GM12878 (cell line): ENCODE measurements at regions not wholly inside any gene's neighbourhood (a gene's known extent, or its start where the extent isn't known, plus 50 kb on each side); places are given as distances from the start of the nearest gene placed in this dataset.
"Not testable (repeated sequence)": the region's sequence is repeated elsewhere in the genome, so short reads cannot be mapped to it uniquely, and the experiment has no call there.

Source experiments
- ASH2L ChIP-seq: fragments of 300-600, 200-600 bp; sonication (generic); IDR thresholded peaks from 2 replicates; pipeline ENCODE4 v1.6.1; 2017; ENCODE audit warnings: low read depth, mild to moderate bottlenecking, borderline replicate concordance
- FOS ChIP-seq: IDR thresholded peaks from 3 replicates; pipeline ENCODE4 v1.6.1; 2011; ENCODE audit warnings: borderline replicate concordance; ENCODE audit not compliant: insufficient read length; ENCODE audit errors: extremely low read depth
- HDAC2 ChIP-seq: fragments of 200-600 bp; sonication (generic); IDR thresholded peaks from 2 replicates; pipeline ENCODE4 v1.6.1; 2017
- MXI1 ChIP-seq: fragments of 150-350 bp; IDR thresholded peaks from 2 replicates; pipeline ENCODE4 v1.6.1; 2011; ENCODE audit warnings: low read depth, mild to moderate bottlenecking, inconsistent platforms, low read length, improper control_type of control experiment
- POLR2A ChIP-seq: IDR thresholded peaks from 2 replicates; pipeline ENCODE4 v1.6.1; 2011; ENCODE audit warnings: low read depth, mild to moderate bottlenecking, low read length
- USF1 ChIP-seq: IDR thresholded peaks from 2 replicates; pipeline ENCODE4 v1.6.1; 2011; ENCODE audit warnings: borderline replicate concordance, low read depth, mild to moderate bottlenecking, moderate library complexity, mixed read lengths, low read length; ENCODE audit not compliant: insufficient read depth; ENCODE audit errors: extremely low read length
- TF ChIP-seq, protein P1 (sequence below), 3 experiments: IDR thresholded peaks in 2 of 3; conservative IDR thresholded peaks in 1 of 3; 2 replicates each; pipeline ENCODE4 v1.5.1; 2011; ENCODE audit warnings: low read depth in 3 of 3, low read length in 3 of 3, mild to moderate bottlenecking in 3 of 3, control low read depth in 2 of 3, moderate library complexity in 2 of 3, inconsistent platforms in 1 of 3, mixed read lengths in 1 of 3; ENCODE audit not compliant: control insufficient read depth in 2 of 3, insufficient read depth in 1 of 3; ENCODE audit errors: extremely low read depth in 1 of 3

- TF ChIP-seq USF1, FOS, HDAC2, ASH2L, MXI1, POLR2A: not testable (repeated sequence)
- TF ChIP-seq, protein P1, sequence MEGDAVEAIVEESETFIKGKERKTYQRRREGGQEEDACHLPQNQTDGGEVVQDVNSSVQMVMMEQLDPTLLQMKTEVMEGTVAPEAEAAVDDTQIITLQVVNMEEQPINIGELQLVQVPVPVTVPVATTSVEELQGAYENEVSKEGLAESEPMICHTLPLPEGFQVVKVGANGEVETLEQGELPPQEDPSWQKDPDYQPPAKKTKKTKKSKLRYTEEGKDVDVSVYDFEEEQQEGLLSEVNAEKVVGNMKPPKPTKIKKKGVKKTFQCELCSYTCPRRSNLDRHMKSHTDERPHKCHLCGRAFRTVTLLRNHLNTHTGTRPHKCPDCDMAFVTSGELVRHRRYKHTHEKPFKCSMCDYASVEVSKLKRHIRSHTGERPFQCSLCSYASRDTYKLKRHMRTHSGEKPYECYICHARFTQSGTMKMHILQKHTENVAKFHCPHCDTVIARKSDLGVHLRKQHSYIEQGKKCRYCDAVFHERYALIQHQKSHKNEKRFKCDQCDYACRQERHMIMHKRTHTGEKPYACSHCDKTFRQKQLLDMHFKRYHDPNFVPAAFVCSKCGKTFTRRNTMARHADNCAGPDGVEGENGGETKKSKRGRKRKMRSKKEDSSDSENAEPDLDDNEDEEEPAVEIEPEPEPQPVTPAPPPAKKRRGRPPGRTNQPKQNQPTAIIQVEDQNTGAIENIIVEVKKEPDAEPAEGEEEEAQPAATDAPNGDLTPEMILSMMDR (IDR thresholded peaks at IDR 0.05 in 2 of 3, conservative IDR thresholded peaks at IDR 0.05 in 1 of 3; ENCODE audit: control insufficient read depth in 2 of 3, extremely low read depth in 1 of 3, insufficient read depth in 1 of 3, low read depth in 3 of 3, low read length in 3 of 3): not testable (repeated sequence)
Measured at GRCh38 chr16:66173181-66173580, 193.3 kb upstream of the CDH5 start.
